Keratinocyte (primary cell): ENCODE measurements at regions not wholly inside any gene's neighbourhood (a gene's known extent, or its start where the extent isn't known, plus 50 kb on each side); places are given as distances from the start of the nearest gene placed in this dataset.

ENCODE experiments used
- DNase-seq: peaks from one replicate; pipeline ENCODE4 v3.0.0-alpha.2; 2011; ENCODE audit warnings: low read depth, missing footprints, low spot score
- FAIRE-seq: peaks from 2 replicates; lab custom pipeline; 2011; peaks lifted over from hg19 to GRCh38; lab: Jason Lieb, UNC
- H2AFZ ChIP-seq: 2 replicates; pipeline ENCODE4 v1.6.0; 2012; ENCODE audit warnings: low read length, control low read depth, inconsistent platforms; ENCODE audit not compliant: control insufficient read depth
- H3K27ac ChIP-seq: 2 replicates; pipeline ENCODE4 v1.5.1; 2011; ENCODE audit warnings: low read length; ENCODE audit not compliant: control insufficient read depth, insufficient read depth
- H3K27me3 ChIP-seq: 3 replicates; pipeline ENCODE4 v1.6.0; 2011; ENCODE audit warnings: low read length; ENCODE audit not compliant: control insufficient read depth, insufficient read depth; ENCODE audit errors: extremely low read depth
- H3K36me3 ChIP-seq, 2 experiments: 2 replicates in 1 of 2; 3 replicates in 1 of 2; pipeline ENCODE4 v1.5.1; 2011; ENCODE audit warnings: low read length in 2 of 2, mild to moderate bottlenecking in 1 of 2; ENCODE audit not compliant: control insufficient read depth in 2 of 2, insufficient read depth in 2 of 2; ENCODE audit errors: extremely low read depth in 1 of 2
- H3K4me1 ChIP-seq: 3 replicates; pipeline ENCODE4 v1.5.1; 2011; ENCODE audit warnings: low read length; ENCODE audit not compliant: control insufficient read depth, insufficient read depth; ENCODE audit errors: extremely low read depth
- H3K4me2 ChIP-seq: 3 replicates; pipeline ENCODE4 v1.6.0; 2011; ENCODE audit warnings: low read depth, low read length; ENCODE audit not compliant: control insufficient read depth, insufficient read depth; ENCODE audit errors: extremely low read depth
- H3K4me3 ChIP-seq, 3 experiments: fragments of 200-600 bp in 1 of 3; sonication (generic) in 1 of 3; 2 replicates in 2 of 3; 3 replicates in 1 of 3; pipeline ENCODE4 v1.5.1; 2011 to 2016; ENCODE audit warnings: low read length in 3 of 3, mild to moderate bottlenecking in 3 of 3, control low read depth in 2 of 3, inconsistent platforms in 1 of 3, low read depth in 1 of 3, mixed read lengths in 1 of 3, mixed run types in 1 of 3, moderate library complexity in 1 of 3; ENCODE audit not compliant: control insufficient read depth in 2 of 3, insufficient read depth in 2 of 3; ENCODE audit errors: extremely low read depth in 1 of 3
- H3K79me2 ChIP-seq: 2 replicates; pipeline ENCODE4 v1.6.0; 2012; ENCODE audit warnings: low read length; ENCODE audit not compliant: control insufficient read depth, insufficient read depth
- H3K9ac ChIP-seq: 3 replicates; pipeline ENCODE4 v1.6.0; 2011; ENCODE audit warnings: low read length; ENCODE audit not compliant: control insufficient read depth, insufficient read depth; ENCODE audit errors: extremely low read depth
- H3K9me1 ChIP-seq: 3 replicates; pipeline ENCODE4 v1.6.0; 2011; ENCODE audit warnings: low read length; ENCODE audit not compliant: control insufficient read depth, insufficient read depth; ENCODE audit errors: extremely low read depth
- H3K9me3 ChIP-seq: 2 replicates; pipeline ENCODE4 v1.5.1; 2012; ENCODE audit warnings: low read depth, low read length; ENCODE audit not compliant: control insufficient read depth
- H4K20me1 ChIP-seq: 3 replicates; pipeline ENCODE4 v1.6.0; 2011; ENCODE audit warnings: low read length; ENCODE audit not compliant: control insufficient read depth, insufficient read depth; ENCODE audit errors: extremely low read depth
- EZH2 ChIP-seq: IDR thresholded peaks from one replicate; pipeline ENCODE4 v1.6.1; 2012; ENCODE audit warnings: inconsistent platforms, mild to moderate bottlenecking, low read length, moderate library complexity
- dilution Hi-C: fragments of 300-500 bp; cut with MboI; formaldehyde crosslinking; loops from one replicate; pipeline ENCODE4 v1.7.0; 2020; ENCODE audit warnings: low sequenced_read_pairs; ENCODE audit not compliant: extremely low pct_ligation_motif_present
- TF ChIP-seq, protein P1 (sequence below), 3 experiments: IDR thresholded peaks in 1 of 3; conservative IDR thresholded peaks in 1 of 3; optimal IDR thresholded peaks in 1 of 3; 2 replicates in 2 of 3; 3 replicates in 1 of 3; pipeline versions ENCODE3 to v1.5.1; 2011; ENCODE audit warnings: low read length in 3 of 3, mild to moderate bottlenecking in 3 of 3, moderate library complexity in 2 of 3, control low read depth in 1 of 3, inconsistent platforms in 1 of 3; ENCODE audit not compliant: insufficient read depth in 2 of 3; ENCODE audit errors: extremely low read depth in 1 of 3

DNA sequence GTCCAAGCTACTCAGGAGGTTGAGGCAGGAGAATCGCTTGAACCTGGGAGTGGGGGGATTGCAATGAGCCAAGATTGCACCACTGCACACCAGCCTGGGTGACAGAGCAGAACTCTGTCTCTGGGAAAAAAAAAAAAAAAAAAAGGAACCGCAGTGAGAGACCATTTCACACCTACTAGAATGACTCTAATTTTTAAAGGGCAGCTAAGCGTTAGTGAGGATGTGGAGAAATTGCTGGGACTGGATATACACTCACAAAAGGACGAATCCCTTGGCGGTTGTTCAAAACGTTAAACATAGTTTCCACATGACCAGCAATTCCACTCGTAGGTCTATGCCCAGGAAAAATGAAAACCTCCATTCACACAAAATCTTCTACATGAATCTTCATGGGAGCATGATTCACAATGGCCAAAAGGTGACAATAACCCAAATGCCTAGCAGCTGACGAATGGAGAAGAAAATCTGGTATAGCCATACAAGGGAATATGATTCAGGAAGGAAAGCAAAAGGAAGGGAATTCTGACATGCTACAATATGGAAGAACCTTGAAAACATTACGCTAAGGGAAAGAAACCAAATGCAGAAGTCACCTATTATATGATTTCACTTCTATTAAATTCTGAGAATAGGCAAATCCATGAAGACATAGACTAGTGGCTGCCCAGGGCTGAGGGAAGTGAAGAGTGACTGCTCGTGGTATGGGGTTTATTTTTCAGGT is 127.0 kb downstream of the CHSY1 start:
- Histone ChIP-seq H3K79me2 (no peaks in the 10 kb centered on the region), H3K9me1 (no peaks in the 10 kb centered on the region), H3K9ac (no peak overlapping the region), H3K27me3 (no peaks in the 10 kb centered on the region), H2AFZ (no peak overlapping the region), H4K20me1 (no peaks in the 10 kb centered on the region), H3K36me3 (no peaks in the 10 kb centered on the region), H3K4me2 (no peak overlapping the region), H3K27ac (no peak overlapping the region), H3K4me1 (peaks cover 11% of the 10 kb centered on the region), H3K4me3 (no peak overlapping the region), H3K9me3 (peaks cover 5% of the 10 kb centered on the region)
- FAIRE-seq, result no peak
- dilution Hi-C loops, result no loop called here
- TF ChIP-seq, protein P1, sequence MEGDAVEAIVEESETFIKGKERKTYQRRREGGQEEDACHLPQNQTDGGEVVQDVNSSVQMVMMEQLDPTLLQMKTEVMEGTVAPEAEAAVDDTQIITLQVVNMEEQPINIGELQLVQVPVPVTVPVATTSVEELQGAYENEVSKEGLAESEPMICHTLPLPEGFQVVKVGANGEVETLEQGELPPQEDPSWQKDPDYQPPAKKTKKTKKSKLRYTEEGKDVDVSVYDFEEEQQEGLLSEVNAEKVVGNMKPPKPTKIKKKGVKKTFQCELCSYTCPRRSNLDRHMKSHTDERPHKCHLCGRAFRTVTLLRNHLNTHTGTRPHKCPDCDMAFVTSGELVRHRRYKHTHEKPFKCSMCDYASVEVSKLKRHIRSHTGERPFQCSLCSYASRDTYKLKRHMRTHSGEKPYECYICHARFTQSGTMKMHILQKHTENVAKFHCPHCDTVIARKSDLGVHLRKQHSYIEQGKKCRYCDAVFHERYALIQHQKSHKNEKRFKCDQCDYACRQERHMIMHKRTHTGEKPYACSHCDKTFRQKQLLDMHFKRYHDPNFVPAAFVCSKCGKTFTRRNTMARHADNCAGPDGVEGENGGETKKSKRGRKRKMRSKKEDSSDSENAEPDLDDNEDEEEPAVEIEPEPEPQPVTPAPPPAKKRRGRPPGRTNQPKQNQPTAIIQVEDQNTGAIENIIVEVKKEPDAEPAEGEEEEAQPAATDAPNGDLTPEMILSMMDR (optimal IDR thresholded peaks at IDR 0.05 in 1 of 3, IDR thresholded peaks at IDR 0.05 in 1 of 3, conservative IDR thresholded peaks at IDR 0.05 in 1 of 3; ENCODE audit: extremely low read depth in 1 of 3, insufficient read depth in 2 of 3, low read length in 3 of 3), result no peak
- TF ChIP-seq EZH2, result no peak
- no peak for DNase-seq

DNA sequence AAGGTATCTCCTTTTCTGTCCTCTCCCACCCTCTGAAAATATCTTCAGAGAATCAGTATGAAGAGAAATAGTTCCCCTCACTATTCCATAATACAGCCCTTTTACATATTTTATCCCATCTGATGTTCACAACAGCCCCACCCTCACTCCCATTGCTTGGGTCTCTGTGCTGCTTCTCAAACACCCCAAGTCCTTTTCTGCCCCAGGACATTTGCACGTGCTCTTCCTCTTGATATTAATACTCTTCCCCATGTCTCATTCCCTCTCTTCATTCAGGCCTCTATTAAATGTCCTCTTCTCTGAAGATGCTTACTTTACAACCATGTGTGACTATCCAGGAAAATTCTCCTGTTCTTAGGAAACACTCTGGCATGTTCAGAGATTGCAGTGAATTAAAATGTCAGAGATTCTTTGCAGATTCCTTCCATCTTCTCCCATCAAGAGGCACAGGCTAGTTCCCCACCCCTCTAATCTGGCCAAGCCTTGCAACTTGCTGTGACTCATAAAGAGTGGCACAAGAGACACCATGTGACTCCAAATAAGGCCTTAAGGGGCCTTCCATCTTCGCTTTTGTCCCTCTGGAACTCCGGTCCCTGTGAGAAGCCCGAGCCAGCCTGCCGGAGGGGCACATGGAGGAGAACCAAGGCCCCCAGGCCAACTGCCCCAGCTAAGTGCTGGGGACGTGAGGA is 128.5 kb downstream of the CHSY1 start:
- Histone ChIP-seq H3K4me2 (no peak overlapping the region), H3K27ac (no peak overlapping the region), H3K27me3 (no peaks in the 10 kb centered on the region), H3K9me3 (peaks cover 5% of the 10 kb centered on the region), H2AFZ (no peak overlapping the region), H3K4me1 (peaks cover 9% of the 10 kb centered on the region), H4K20me1 (no peaks in the 10 kb centered on the region), H3K79me2 (no peaks in the 10 kb centered on the region), H3K9me1 (no peaks in the 10 kb centered on the region), H3K36me3 (no peaks in the 10 kb centered on the region), H3K4me3 (no peak overlapping the region), H3K9ac (no peak overlapping the region)
- no peak for TF ChIP-seq EZH2
- TF ChIP-seq, protein P1 (optimal IDR thresholded peaks at IDR 0.05 in 1 of 3, IDR thresholded peaks at IDR 0.05 in 1 of 3, conservative IDR thresholded peaks at IDR 0.05 in 1 of 3; ENCODE audit: extremely low read depth in 1 of 3, insufficient read depth in 2 of 3, low read length in 3 of 3), result no peak
- dilution Hi-C loops, result no loop called here
- DNase-seq (no peak), FAIRE-seq (no peak)
